ENCODE measurements at regions not wholly inside any gene's neighbourhood (a gene's known extent, or its start where the extent isn't known, plus 50 kb on each side); places are given as distances from the start of the nearest gene placed in this dataset.
"Not testable (repeated sequence)": the region's sequence is repeated elsewhere in the genome, so short reads cannot be mapped to it uniquely, and the experiment has no call there.

DNA sequence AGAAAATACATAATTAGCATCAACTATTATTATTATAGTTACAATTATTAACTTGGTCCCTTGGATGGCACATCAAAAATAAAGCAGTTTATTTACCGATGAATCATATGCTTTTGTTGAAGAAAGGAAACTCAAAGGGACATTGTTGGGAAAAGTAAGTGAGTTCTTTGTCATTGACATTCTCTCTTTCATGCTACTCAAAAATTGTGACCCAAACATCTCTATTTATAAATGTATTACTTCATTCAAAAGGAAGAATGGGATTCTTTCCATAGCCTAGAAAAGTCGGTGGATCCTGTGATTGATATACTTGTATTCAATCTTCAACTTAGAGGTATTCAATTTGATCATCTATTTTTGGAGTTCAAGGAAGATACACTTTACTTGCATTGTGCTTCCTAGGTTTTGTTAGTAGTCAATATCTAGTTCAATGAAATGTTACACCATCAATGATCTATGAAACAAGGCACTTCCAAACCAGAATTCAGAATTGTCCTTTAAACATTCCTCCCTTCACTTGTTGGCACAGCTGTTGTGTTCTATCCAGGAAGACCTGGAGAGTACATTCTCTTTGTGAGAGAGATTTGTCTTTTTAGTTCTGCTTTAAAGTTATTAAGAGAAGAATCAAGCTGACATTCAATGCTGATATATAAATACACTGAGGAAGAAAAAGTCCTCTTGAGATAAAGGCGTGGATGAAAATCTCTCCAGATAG, 235.2 kb downstream of the TMEM26 start:
- DNase-seq (ENCODE audit: insufficient read length, low spot score), result no peak
- no peak for FAIRE-seq
- TF ChIP-seq POU2F2 (IDR thresholded peaks at IDR 0.05; ENCODE audit: low read depth, low read length) (no peak), SPI1 (IDR thresholded peaks at IDR 0.05; ENCODE audit: low read depth, low read length) (no peak), POLR2AphosphoS5 (IDR thresholded peaks at IDR 0.05; ENCODE audit: low read depth, low read length) (no peak), PAX5 (IDR thresholded peaks at IDR 0.05; ENCODE audit: insufficient read depth, low read length, severe bottlenecking) (no peak), POLR2A (IDR thresholded peaks at IDR 0.05; ENCODE audit: low read depth, low read length) (no peak)

DNA sequence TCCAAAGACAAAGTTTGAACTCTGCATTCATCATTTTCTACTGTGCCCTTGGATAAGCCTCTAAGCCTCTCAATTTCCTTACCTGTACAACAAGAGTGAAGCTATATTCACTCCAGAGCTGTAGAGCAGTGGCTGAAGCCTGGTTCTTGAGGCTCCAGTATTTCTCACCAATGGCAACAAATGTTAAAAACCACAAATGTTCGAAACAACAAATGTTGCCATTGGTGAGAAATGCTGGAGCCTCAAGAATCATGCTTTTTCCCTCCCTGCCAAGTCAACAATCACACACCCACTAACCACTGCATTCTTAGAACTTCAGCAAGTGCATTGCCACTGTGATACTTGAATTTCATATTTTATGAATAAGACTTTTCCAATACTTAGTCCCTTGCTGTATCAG, 237.9 kb downstream of the TMEM26 start:
- FAIRE-seq (no peak), DNase-seq (ENCODE audit: insufficient read length, low spot score) (no peak)
- TF ChIP-seq PAX5 (IDR thresholded peaks at IDR 0.05; ENCODE audit: insufficient read depth, low read length, severe bottlenecking), result no peak
- no peak for TF ChIP-seq POLR2A (IDR thresholded peaks at IDR 0.05; ENCODE audit: low read depth, low read length)
- no peak for TF ChIP-seq POLR2AphosphoS5 (IDR thresholded peaks at IDR 0.05; ENCODE audit: low read depth, low read length)
- no peak for TF ChIP-seq TAF1 (IDR thresholded peaks at IDR 0.05; ENCODE audit: low read depth, low read length)
- no peak for TF ChIP-seq SPI1 (IDR thresholded peaks at IDR 0.05; ENCODE audit: low read depth, low read length)
- no peak for TF ChIP-seq POU2F2 (IDR thresholded peaks at IDR 0.05; ENCODE audit: low read depth, low read length)

DNA sequence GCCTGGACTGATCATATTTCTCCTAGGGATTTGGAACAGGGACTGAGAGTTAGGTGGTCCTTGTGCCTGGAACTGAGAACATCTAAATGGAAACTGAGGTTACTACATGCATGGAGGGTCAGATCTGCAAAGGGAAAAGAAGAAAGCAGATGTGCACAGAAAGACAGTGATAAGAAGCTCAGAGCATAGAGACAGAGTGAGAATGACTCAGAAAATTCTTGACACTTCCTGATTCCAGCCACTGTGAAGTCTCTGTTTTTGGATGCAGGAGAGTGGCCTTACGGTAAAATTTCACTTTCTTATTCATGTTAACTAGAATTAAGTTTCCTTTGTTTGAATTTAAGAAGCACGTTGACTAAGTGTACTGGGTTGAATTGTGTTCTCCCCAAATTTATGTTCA, 241.7 kb downstream of the TMEM26 start:
- no peak for TF ChIP-seq POLR2AphosphoS5 (IDR thresholded peaks at IDR 0.05; ENCODE audit: low read depth, low read length)
- TF ChIP-seq TAF1 (IDR thresholded peaks at IDR 0.05; ENCODE audit: low read depth, low read length), result no peak
- TF ChIP-seq POLR2A (IDR thresholded peaks at IDR 0.05; ENCODE audit: low read depth, low read length), result no peak
- TF ChIP-seq SPI1 (IDR thresholded peaks at IDR 0.05; ENCODE audit: low read depth, low read length), result no peak
- no peak for TF ChIP-seq PAX5 (IDR thresholded peaks at IDR 0.05; ENCODE audit: insufficient read depth, low read length, severe bottlenecking)
- TF ChIP-seq POU2F2 (IDR thresholded peaks at IDR 0.05; ENCODE audit: low read depth, low read length), result no peak
- no peak for FAIRE-seq
- DNase-seq (ENCODE audit: insufficient read length, low spot score), result no peak

DNA sequence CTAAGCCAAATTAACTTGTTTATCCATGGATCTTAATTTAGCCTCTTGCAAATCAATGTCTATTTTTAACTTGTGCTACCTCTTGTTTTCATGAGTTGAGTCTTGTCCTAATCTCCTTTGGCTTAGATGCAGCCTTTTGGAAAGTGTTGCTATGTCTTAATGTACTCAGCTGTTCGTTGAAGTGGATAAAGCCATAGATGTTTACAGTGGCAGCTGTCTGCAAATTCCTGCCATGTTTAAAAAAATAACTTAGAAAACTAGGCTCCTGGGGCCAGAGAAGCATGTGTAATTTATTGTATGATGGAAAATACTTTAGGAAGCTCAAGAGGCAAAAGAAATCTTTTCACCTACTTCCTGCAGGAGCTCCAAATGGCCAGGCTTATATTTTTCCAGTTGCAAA, 253.1 kb upstream of the RHOBTB1 start:
- TF ChIP-seq POLR2A (IDR thresholded peaks at IDR 0.05; ENCODE audit: low read depth, low read length) (no peak), PAX5 (IDR thresholded peaks at IDR 0.05; ENCODE audit: insufficient read depth, low read length, severe bottlenecking) (no peak), POU2F2 (IDR thresholded peaks at IDR 0.05; ENCODE audit: low read depth, low read length) (no peak), SPI1 (IDR thresholded peaks at IDR 0.05; ENCODE audit: low read depth, low read length) (no peak), POLR2AphosphoS5 (IDR thresholded peaks at IDR 0.05; ENCODE audit: low read depth, low read length) (no peak)
- DNase-seq (ENCODE audit: insufficient read length, low spot score), result no peak

DNA sequence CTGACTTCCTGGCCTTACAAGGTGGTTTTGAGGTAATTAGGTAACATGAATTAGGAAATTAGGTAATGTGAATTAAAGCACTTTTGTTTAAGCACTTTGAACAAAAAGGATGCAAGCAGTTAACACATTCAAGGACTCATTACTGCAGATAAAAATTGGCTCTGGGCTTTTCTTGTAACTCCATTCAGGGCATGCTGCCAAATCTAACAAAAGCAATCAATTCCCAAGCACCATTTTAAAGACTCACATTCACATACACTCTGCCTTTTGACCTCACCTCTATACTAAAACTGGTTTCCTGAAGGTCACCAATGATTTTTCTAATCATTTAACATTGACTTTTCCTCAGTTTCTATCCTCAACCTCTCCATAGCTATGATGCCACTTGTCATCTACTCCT, 251.2 kb upstream of the RHOBTB1 start:
- no peak for FAIRE-seq
- TF ChIP-seq POLR2AphosphoS5 (IDR thresholded peaks at IDR 0.05; ENCODE audit: low read depth, low read length), result no peak
- TF ChIP-seq POLR2A (IDR thresholded peaks at IDR 0.05; ENCODE audit: low read depth, low read length), result no peak
- no peak for TF ChIP-seq PAX5 (IDR thresholded peaks at IDR 0.05; ENCODE audit: insufficient read depth, low read length, severe bottlenecking)
- no peak for TF ChIP-seq SPI1 (IDR thresholded peaks at IDR 0.05; ENCODE audit: low read depth, low read length)
- TF ChIP-seq TAF1 (IDR thresholded peaks at IDR 0.05; ENCODE audit: low read depth, low read length), result no peak
- TF ChIP-seq POU2F2 (IDR thresholded peaks at IDR 0.05; ENCODE audit: low read depth, low read length), result no peak
- DNase-seq (ENCODE audit: insufficient read length, low spot score), result no peak

More for the DNA sequence above, 253.1 kb upstream of the RHOBTB1 start:
- no peak for FAIRE-seq

DNA sequence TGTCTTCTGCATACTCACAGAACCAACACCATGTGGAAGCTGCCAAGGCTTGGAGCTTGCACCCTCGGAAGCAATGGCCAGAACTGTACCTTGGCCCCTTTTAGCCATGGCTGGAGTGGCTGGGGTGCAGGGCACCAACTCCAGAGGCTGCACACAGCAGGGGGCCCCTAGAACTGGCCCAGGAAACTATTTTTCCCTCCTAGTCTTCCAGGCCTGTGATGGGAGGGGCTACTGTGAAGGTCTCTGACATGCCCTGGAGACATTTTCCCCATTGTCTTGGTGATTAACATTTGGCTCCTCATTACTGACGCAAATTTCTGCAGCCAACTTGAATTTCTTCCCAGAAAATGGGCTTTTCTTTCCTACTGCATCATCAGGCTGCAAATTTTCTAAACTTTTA, 248.6 kb upstream of the RHOBTB1 start:
- not testable (repeated sequence) for FAIRE-seq; DNase-seq (ENCODE audit: insufficient read length, low spot score)

DNA sequence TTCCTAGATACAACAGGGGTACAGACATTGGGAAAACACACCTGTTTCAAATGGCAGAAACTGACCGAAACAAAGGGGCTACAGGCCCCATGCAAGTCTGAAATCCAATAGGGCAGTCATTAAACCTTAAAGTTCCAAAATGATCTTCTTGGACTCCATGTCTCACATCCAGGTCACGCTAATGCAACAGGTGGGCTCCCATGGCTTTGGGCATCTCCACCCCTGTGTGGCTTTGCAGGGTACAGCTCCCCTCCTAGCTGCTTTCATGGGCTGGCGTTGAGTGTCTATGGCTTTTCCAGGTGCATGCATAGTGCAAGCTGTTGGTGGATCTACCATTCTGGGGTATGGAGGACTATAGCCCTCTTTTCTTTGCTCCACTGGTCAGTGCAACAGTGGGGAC, 248.1 kb upstream of the RHOBTB1 start:
- DNase-seq (ENCODE audit: insufficient read length, low spot score) (no peak), FAIRE-seq (no peak)
- no peak for TF ChIP-seq POLR2A (IDR thresholded peaks at IDR 0.05; ENCODE audit: low read depth, low read length)
- no peak for TF ChIP-seq SPI1 (IDR thresholded peaks at IDR 0.05; ENCODE audit: low read depth, low read length)
- no peak for TF ChIP-seq POU2F2 (IDR thresholded peaks at IDR 0.05; ENCODE audit: low read depth, low read length)
- no peak for TF ChIP-seq TAF1 (IDR thresholded peaks at IDR 0.05; ENCODE audit: low read depth, low read length)
- no peak for TF ChIP-seq PAX5 (IDR thresholded peaks at IDR 0.05; ENCODE audit: insufficient read depth, low read length, severe bottlenecking)
- TF ChIP-seq POLR2AphosphoS5 (IDR thresholded peaks at IDR 0.05; ENCODE audit: low read depth, low read length), result no peak

DNA sequence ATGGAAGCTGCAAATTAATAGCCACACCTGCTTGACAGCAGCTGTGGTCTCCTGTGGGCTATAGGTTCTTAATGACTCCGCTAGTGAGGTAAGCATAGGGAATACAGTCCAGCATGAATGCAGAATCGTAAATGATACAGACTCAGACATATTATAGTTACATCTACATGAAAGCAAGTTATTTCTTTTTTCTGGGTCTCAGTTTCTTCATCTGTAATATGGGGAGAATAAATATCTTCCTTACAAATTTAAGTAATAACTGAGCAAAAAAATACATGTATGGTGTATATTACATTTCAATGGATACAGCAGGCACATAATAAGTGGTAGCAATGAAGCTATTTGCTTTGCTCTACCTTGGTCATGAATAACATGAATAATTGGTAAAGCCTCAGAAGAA, 245.9 kb upstream of the RHOBTB1 start:
- TF ChIP-seq POLR2A (IDR thresholded peaks at IDR 0.05; ENCODE audit: low read depth, low read length) (no peak), PAX5 (IDR thresholded peaks at IDR 0.05; ENCODE audit: insufficient read depth, low read length, severe bottlenecking) (no peak), POU2F2 (IDR thresholded peaks at IDR 0.05; ENCODE audit: low read depth, low read length) (no peak), TAF1 (IDR thresholded peaks at IDR 0.05; ENCODE audit: low read depth, low read length) (no peak), POLR2AphosphoS5 (IDR thresholded peaks at IDR 0.05; ENCODE audit: low read depth, low read length) (no peak), SPI1 (IDR thresholded peaks at IDR 0.05; ENCODE audit: low read depth, low read length) (no peak)
- FAIRE-seq (no peak), DNase-seq (ENCODE audit: insufficient read length, low spot score) (no peak)

DNA sequence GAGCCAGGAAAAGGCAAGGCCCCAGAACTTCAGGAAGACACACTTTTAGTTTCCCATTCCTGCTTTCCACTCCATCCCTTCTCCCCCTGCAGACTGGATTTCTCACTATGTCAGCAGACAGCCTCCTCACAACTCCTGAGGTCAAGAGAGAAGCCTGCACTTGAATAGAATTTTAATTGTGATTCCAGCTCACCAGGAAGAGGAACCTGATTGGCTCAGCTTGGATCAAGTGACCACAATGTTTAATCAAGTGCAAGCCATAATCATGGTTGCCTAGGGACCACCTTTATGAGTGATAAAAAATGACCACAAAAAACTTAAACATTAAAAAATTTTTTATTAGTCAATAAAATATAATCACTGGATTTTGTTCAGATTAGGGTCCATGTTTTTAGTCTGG, 244.7 kb upstream of the RHOBTB1 start:
- TF ChIP-seq TAF1 (IDR thresholded peaks at IDR 0.05; ENCODE audit: low read depth, low read length) (no peak), POU2F2 (IDR thresholded peaks at IDR 0.05; ENCODE audit: low read depth, low read length) (no peak), PAX5 (IDR thresholded peaks at IDR 0.05; ENCODE audit: insufficient read depth, low read length, severe bottlenecking) (no peak), POLR2AphosphoS5 (IDR thresholded peaks at IDR 0.05; ENCODE audit: low read depth, low read length) (no peak), POLR2A (IDR thresholded peaks at IDR 0.05; ENCODE audit: low read depth, low read length) (no peak), SPI1 (IDR thresholded peaks at IDR 0.05; ENCODE audit: low read depth, low read length) (no peak)
- FAIRE-seq (no peak), DNase-seq (ENCODE audit: insufficient read length, low spot score) (no peak)

DNA sequence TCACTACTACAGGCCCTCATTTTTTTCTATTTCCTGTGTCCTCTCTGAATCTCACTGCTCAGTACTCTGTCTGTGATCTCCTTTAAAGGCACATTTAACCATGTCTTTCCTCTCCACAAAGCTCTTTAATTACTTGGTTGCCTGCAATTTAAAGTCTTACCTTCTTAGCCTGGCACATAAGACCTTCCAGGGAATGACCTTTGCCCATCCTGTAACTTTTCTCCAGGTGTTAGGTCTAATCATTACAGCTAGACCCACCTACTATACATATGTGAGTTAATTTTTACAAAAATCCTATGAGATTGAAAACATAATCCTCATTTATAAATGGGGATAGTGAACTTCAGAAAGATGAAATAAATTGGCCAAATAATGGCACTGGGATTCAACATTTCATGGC, 244.1 kb upstream of the RHOBTB1 start:
- no peak for DNase-seq (ENCODE audit: insufficient read length, low spot score)
- no peak for TF ChIP-seq TAF1 (IDR thresholded peaks at IDR 0.05; ENCODE audit: low read depth, low read length)
- no peak for TF ChIP-seq POLR2AphosphoS5 (IDR thresholded peaks at IDR 0.05; ENCODE audit: low read depth, low read length)
- no peak for TF ChIP-seq PAX5 (IDR thresholded peaks at IDR 0.05; ENCODE audit: insufficient read depth, low read length, severe bottlenecking)
- no peak for TF ChIP-seq POLR2A (IDR thresholded peaks at IDR 0.05; ENCODE audit: low read depth, low read length)
- TF ChIP-seq POU2F2 (IDR thresholded peaks at IDR 0.05; ENCODE audit: low read depth, low read length), result no peak
- no peak for TF ChIP-seq SPI1 (IDR thresholded peaks at IDR 0.05; ENCODE audit: low read depth, low read length)
- no peak for FAIRE-seq
